Naive thymus-derived CD8-positive, alpha-beta T cell (primary cell): ENCODE measurements at regions not wholly inside any gene's neighbourhood (a gene's known extent, or its start where the extent isn't known, plus 50 kb on each side); places are given as distances from the start of the nearest gene placed in this dataset.

Experiments used
- ATAC-seq, 2 donors: fragments of 150-1000 bp; cut with Tn5 transposase in 1 of 2; sonication (Bioruptor Pico), chemical (Tn5 transposase) in 1 of 2; 1 replicate in 1 of 2; 2 replicates in 1 of 2; pipeline ENCODE4 v1.10.0; 2021; ENCODE audit warnings: mild to moderate bottlenecking in 2 of 2, moderate library complexity in 2 of 2
- POLR2A ChIA-PET: fragments of 350-600 bp; sonication (Branson Sonifier 250); formaldehyde crosslinking; loops from one replicate; lab custom pipeline; 2021; ENCODE audit warnings: antibody characterized with exemption; lab: Charles Lee
- DNase-seq, 10 donors: peaks; one replicate each; pipeline versions ENCODE4 v3.0.0 to v3.0.0-alpha.2; 2020 to 2022
- H3K27ac Mint-ChIP-seq, 10 donors: one replicate each; pipeline ENCODE4 v1.8.0; 2020 to 2022; ENCODE audit warnings: mild to moderate bottlenecking in 10 of 10, mixed read lengths in 10 of 10, moderate library complexity in 4 of 10, inconsistent platforms in 1 of 10
- H3K27me3 Mint-ChIP-seq, 5 donors: one replicate each; pipeline ENCODE4 v1.8.0; 2021 to 2022; ENCODE audit warnings: mixed read lengths in 5 of 5
- H3K36me3 Mint-ChIP-seq, 3 donors: one replicate each; pipeline ENCODE4 v1.8.0; 2020 to 2022; ENCODE audit warnings: mixed read lengths in 3 of 3, mild to moderate bottlenecking in 2 of 3, inconsistent platforms in 1 of 3
- H3K4me1 Mint-ChIP-seq, 4 donors: one replicate each; pipeline ENCODE4 v1.8.0; 2021 to 2022; ENCODE audit warnings: mixed read lengths in 4 of 4
- H3K4me3 Mint-ChIP-seq, 10 donors: one replicate each; pipeline ENCODE4 v1.8.0; 2020 to 2022; ENCODE audit warnings: mild to moderate bottlenecking in 10 of 10, mixed read lengths in 10 of 10, moderate library complexity in 6 of 10, inconsistent platforms in 1 of 10
- H3K9me3 Mint-ChIP-seq, 9 donors: one replicate each; pipeline ENCODE4 v1.8.0; 2020 to 2022; ENCODE audit warnings: mixed read lengths in 9 of 9, mild to moderate bottlenecking in 3 of 9, inconsistent platforms in 1 of 9, moderate library complexity in 1 of 9

GRCh38 chr6:153563001-153563400, 431.9 kb upstream of the RGS17 start:
- no peaks in the 10 kb centered on the region for H3K27me3 Mint-ChIP-seq
- no peaks in the 10 kb centered on the region for H3K9me3 Mint-ChIP-seq
- ATAC-seq (no peak), DNase-seq (no peak)
- H3K4me3 Mint-ChIP-seq = no peak overlapping the region
- POLR2A ChIA-PET = no interaction called here
- no peaks in the 10 kb centered on the region for H3K4me1 Mint-ChIP-seq
- H3K36me3 Mint-ChIP-seq = no peaks in the 10 kb centered on the region
- no peak overlapping the region for H3K27ac Mint-ChIP-seq

GRCh38 chr6:153553627-153554026, 422.5 kb upstream of the RGS17 start:
- H3K36me3 Mint-ChIP-seq = no peaks in the 10 kb centered on the region
- no peak overlapping the region for H3K27ac Mint-ChIP-seq
- H3K27me3 Mint-ChIP-seq = no peaks in the 10 kb centered on the region
- no peak for ATAC-seq
- no peak for DNase-seq
- H3K4me1 Mint-ChIP-seq = no peaks in the 10 kb centered on the region
- no peak overlapping the region for H3K4me3 Mint-ChIP-seq
- peaks cover 0 to 4% (median 0%) of the 10 kb centered on the region in 9 donors for H3K9me3 Mint-ChIP-seq
- POLR2A ChIA-PET = no interaction called here

- POLR2A ChIA-PET = no interaction called here
- no peaks in the 10 kb centered on the region for H3K36me3 Mint-ChIP-seq
- ATAC-seq = no peak
- no peak for DNase-seq
- H3K9me3 Mint-ChIP-seq = peaks cover 0 to 19% (median 4%) of the 10 kb centered on the region in 9 donors
- no peaks in the 10 kb centered on the region for H3K27me3 Mint-ChIP-seq
- H3K4me3 Mint-ChIP-seq = no peak overlapping the region
- no peaks in the 10 kb centered on the region for H3K4me1 Mint-ChIP-seq
- no peak overlapping the region for H3K27ac Mint-ChIP-seq
Observed at GRCh38 chr6:153539602-153540001, 408.5 kb upstream of the RGS17 start.

GRCh38 chr6:153538491-153538890, 407.4 kb upstream of the RGS17 start:
- ATAC-seq (no peak), DNase-seq (no peak)
- POLR2A ChIA-PET = no interaction called here
- Mint-ChIP-seq H3K27me3 (no peaks in the 10 kb centered on the region), H3K4me1 (no peaks in the 10 kb centered on the region), H3K4me3 (no peak overlapping the region), H3K27ac (no peak overlapping the region), H3K36me3 (no peaks in the 10 kb centered on the region), H3K9me3 (peaks cover 0 to 10% (median 0%) of the 10 kb centered on the region in 9 donors)

- H3K9me3 Mint-ChIP-seq = peaks cover 0 to 6% (median 0%) of the 10 kb centered on the region in 9 donors
- H3K27ac Mint-ChIP-seq = no peak overlapping the region
- H3K4me1 Mint-ChIP-seq = no peaks in the 10 kb centered on the region
- POLR2A ChIA-PET = no interaction called here
- no peaks in the 10 kb centered on the region for H3K27me3 Mint-ChIP-seq
- H3K36me3 Mint-ChIP-seq = no peaks in the 10 kb centered on the region
- no peak for ATAC-seq
- DNase-seq = no peak
- H3K4me3 Mint-ChIP-seq = no peak overlapping the region
Observed at GRCh38 chr6:153537422-153537821, 406.3 kb upstream of the RGS17 start.

- H3K36me3 Mint-ChIP-seq = peaks cover 0 to 5% (median 0%) of the 10 kb centered on the region in 3 donors
- no peaks in the 10 kb centered on the region for H3K4me1 Mint-ChIP-seq
- POLR2A ChIA-PET = no interaction called here
- H3K27me3 Mint-ChIP-seq = no peaks in the 10 kb centered on the region
- H3K9me3 Mint-ChIP-seq = peaks cover 1 to 17% (median 8%) of the 10 kb centered on the region in 9 donors
- DNase-seq = no peak
- ATAC-seq = no peak
- no peak overlapping the region for H3K4me3 Mint-ChIP-seq
- H3K27ac Mint-ChIP-seq = no peak overlapping the region
Observed at GRCh38 chr6:153526479-153526878, 395.4 kb upstream of the RGS17 start.

GRCh38 chr6:153525998-153526397, 394.9 kb upstream of the RGS17 start:
- Mint-ChIP-seq H3K9me3 (peaks cover 1 to 17% (median 6%) of the 10 kb centered on the region in 9 donors), H3K27ac (no peak overlapping the region), H3K4me3 (no peak overlapping the region), H3K27me3 (no peaks in the 10 kb centered on the region), H3K36me3 (peaks cover 0 to 5% (median 0%) of the 10 kb centered on the region in 3 donors), H3K4me1 (no peaks in the 10 kb centered on the region)
- POLR2A ChIA-PET = no interaction called here
- DNase-seq = no peak
- no peak for ATAC-seq

- Mint-ChIP-seq H3K4me1 (no peaks in the 10 kb centered on the region), H3K9me3 (peaks cover 0 to 38% (median 5%) of the 10 kb centered on the region in 9 donors), H3K36me3 (peaks cover 0 to 5% (median 0%) of the 10 kb centered on the region in 3 donors), H3K27me3 (peaks cover 0 to 3% (median 0%) of the 10 kb centered on the region in 5 donors), H3K27ac (no peak overlapping the region), H3K4me3 (no peak overlapping the region)
- no peak for DNase-seq
- POLR2A ChIA-PET = no interaction called here
- no peak for ATAC-seq
Observed at GRCh38 chr6:153523390-153523789, 392.3 kb upstream of the RGS17 start.

GRCh38 chr6:153511896-153512496, 380.9 kb upstream of the RGS17 start:
- Mint-ChIP-seq H3K27me3 (no peaks in the 10 kb centered on the region), H3K9me3 (peaks cover 0 to 10% (median 0%) of the 10 kb centered on the region in 9 donors), H3K4me1 (peaks cover 0 to 2% (median 0%) of the 10 kb centered on the region in 4 donors), H3K4me3 (no peak overlapping the region), H3K27ac (no peak overlapping the region), H3K36me3 (no peaks in the 10 kb centered on the region)
- DNase-seq (peak in 3 of 10 donors; percentile 1 to 15 (median 3)), ATAC-seq (no peak)
- POLR2A ChIA-PET = interaction anchor here (0.6 kb wide), 1 partner anchor 120 kb away, joined by 3 read pairs; no protein-coding TSS in a partner anchor

GRCh38 chr6:153503810-153504209, 372.7 kb upstream of the RGS17 start:
- no peaks in the 10 kb centered on the region for H3K36me3 Mint-ChIP-seq
- H3K4me1 Mint-ChIP-seq = no peaks in the 10 kb centered on the region
- DNase-seq (no peak), ATAC-seq (no peak)
- H3K27ac Mint-ChIP-seq = no peak overlapping the region
- no peaks in the 10 kb centered on the region for H3K9me3 Mint-ChIP-seq
- peaks cover 0 to 3% (median 0%) of the 10 kb centered on the region in 5 donors for H3K27me3 Mint-ChIP-seq
- POLR2A ChIA-PET = no interaction called here
- H3K4me3 Mint-ChIP-seq = no peak overlapping the region

GRCh38 chr6:153493501-153493900, 362.4 kb upstream of the RGS17 start:
- Mint-ChIP-seq H3K4me1 (no peaks in the 10 kb centered on the region), H3K4me3 (no peak overlapping the region), H3K36me3 (no peaks in the 10 kb centered on the region), H3K27me3 (no peaks in the 10 kb centered on the region), H3K9me3 (peaks cover 0 to 7% (median 0%) of the 10 kb centered on the region in 9 donors), H3K27ac (no peak overlapping the region)
- POLR2A ChIA-PET = no interaction called here
- DNase-seq (no peak), ATAC-seq (no peak)

- Mint-ChIP-seq H3K27me3 (no peaks in the 10 kb centered on the region), H3K9me3 (peaks cover 0 to 9% (median 0%) of the 10 kb centered on the region in 9 donors), H3K4me1 (no peaks in the 10 kb centered on the region), H3K4me3 (no peak overlapping the region), H3K36me3 (no peaks in the 10 kb centered on the region), H3K27ac (no peak overlapping the region)
- ATAC-seq (no peak), DNase-seq (no peak)
- POLR2A ChIA-PET = no interaction called here
Observed at GRCh38 chr6:153489479-153489878, 358.4 kb upstream of the RGS17 start.

- Mint-ChIP-seq H3K27me3 (no peaks in the 10 kb centered on the region), H3K4me1 (no peaks in the 10 kb centered on the region), H3K9me3 (peaks cover 0 to 9% (median 0%) of the 10 kb centered on the region in 9 donors), H3K4me3 (no peak overlapping the region), H3K27ac (no peak overlapping the region), H3K36me3 (no peaks in the 10 kb centered on the region)
- ATAC-seq = no peak
- DNase-seq = no peak
- POLR2A ChIA-PET = no interaction called here
Observed at GRCh38 chr6:153488267-153488666, 357.2 kb upstream of the RGS17 start.

- Mint-ChIP-seq H3K4me1 (no peaks in the 10 kb centered on the region), H3K36me3 (no peaks in the 10 kb centered on the region), H3K27me3 (no peaks in the 10 kb centered on the region), H3K4me3 (no peak overlapping the region), H3K9me3 (peaks cover 0 to 9% (median 0%) of the 10 kb centered on the region in 9 donors), H3K27ac (no peak overlapping the region)
- POLR2A ChIA-PET = no interaction called here
- DNase-seq = no peak
- no peak for ATAC-seq
Observed at GRCh38 chr6:153485072-153485471, 354.0 kb upstream of the RGS17 start.
